ENCODE measurements at regions not wholly inside any gene's neighbourhood (a gene's known extent, or its start where the extent isn't known, plus 50 kb on each side); places are given as distances from the start of the nearest gene placed in this dataset.

- DNase-seq = no peak
These were observed 129.2 kb upstream of the ANO3 start for GRCh38 chr11:26202754-26203153.

GRCh38 chr11:26204101-26204500, 127.8 kb upstream of the ANO3 start:
- no peak for DNase-seq

- no peak for DNase-seq
These were observed 127.1 kb upstream of the ANO3 start for GRCh38 chr11:26204839-26205238.

- no peak for DNase-seq
These were observed 112.5 kb upstream of the ANO3 start for GRCh38 chr11:26219183-26220117.

- DNase-seq = no peak
These were observed 106.3 kb upstream of the ANO3 start for GRCh38 chr11:26225646-26226045.

GRCh38 chr11:26227301-26227746, 104.6 kb upstream of the ANO3 start:
- no peak for DNase-seq

GRCh38 chr11:26227883-26228502, 103.9 kb upstream of the ANO3 start:
- no peak for DNase-seq

GRCh38 chr11:26228778-26229177, 103.2 kb upstream of the ANO3 start:
- no peak for DNase-seq

GRCh38 chr11:26229257-26229656, 102.7 kb upstream of the ANO3 start:
- no peak for DNase-seq

- no peak for DNase-seq
These were observed 101.9 kb upstream of the ANO3 start for GRCh38 chr11:26229981-26230380.

GRCh38 chr11:26231252-26231661, 100.7 kb upstream of the ANO3 start:
- DNase-seq = no peak

GRCh38 chr11:26234451-26234850, 97.5 kb upstream of the ANO3 start:
- no peak for DNase-seq

GRCh38 chr11:26243426-26243825, 88.5 kb upstream of the ANO3 start:
- no peak for DNase-seq

GRCh38 chr11:26244207-26244606, 87.7 kb upstream of the ANO3 start:
- DNase-seq = no peak

- DNase-seq = no peak
These were observed 86.9 kb upstream of the ANO3 start for GRCh38 chr11:26245046-26245445.

GRCh38 chr11:26247340-26247739, 84.6 kb upstream of the ANO3 start:
- DNase-seq = no peak

GRCh38 chr11:26248661-26249060, 83.3 kb upstream of the ANO3 start:
- DNase-seq = no peak

GRCh38 chr11:26254378-26254777, 77.6 kb upstream of the ANO3 start:
- DNase-seq = no peak

GRCh38 chr11:26263769-26264168, 68.2 kb upstream of the ANO3 start:
- no peak for DNase-seq

GRCh38 chr11:26264266-26264665, 67.7 kb upstream of the ANO3 start:
- DNase-seq = no peak

GRCh38 chr11:26268980-26269660, 62.8 kb upstream of the ANO3 start:
- no peak for DNase-seq

- DNase-seq = no peak
These were observed 60.3 kb upstream of the ANO3 start for GRCh38 chr11:26271666-26272065.

GRCh38 chr11:26276798-26277424, 55.0 kb upstream of the ANO3 start:
- peak; percentile 15 for DNase-seq

Data from stimulated activated CD4-positive, alpha-beta T cell treated with anti-CD3 and anti-CD28 coated beads, Interleukin-4, amount 100 ng/mL, for 24 hours (primary cell).